ENCODE measurements at regions not wholly inside any gene's neighbourhood (a gene's known extent, or its start where the extent isn't known, plus 50 kb on each side); places are given as distances from the start of the nearest gene placed in this dataset.

GRCh38 chr10:58894929-58895328 lies 281.5 kb upstream of the PHYHIPL start:
- Histone ChIP-seq H3K4me2 (ENCODE audit: low read depth, low read length) (no peak overlapping the region), H3K56ac (ENCODE audit: extremely low read depth, insufficient read depth, low read length) (no peak overlapping the region), H4K91ac (ENCODE audit: insufficient read depth, low read depth, low read length) (no peak overlapping the region), H2BK15ac (ENCODE audit: low read depth, low read length) (no peak overlapping the region), H2BK120ac (ENCODE audit: low read depth, low read length) (no peak overlapping the region), H3K18ac (ENCODE audit: low read depth, low read length) (no peak overlapping the region), H2AFZ (replicated peaks; ENCODE audit: low read length, poor library complexity) (no peak overlapping the region), H2BK5ac (ENCODE audit: low read depth, low read length, poor library complexity, severe bottlenecking) (no peak overlapping the region), H3K4me1 (ENCODE audit: control insufficient read depth, insufficient read depth, low read length) (no peaks in the 10 kb centered on the region), H3K27ac (ENCODE audit: insufficient read depth, low read length) (no peak overlapping the region), H3K9me3 (ENCODE audit: control insufficient read depth, insufficient read depth, low read length) (no peaks in the 10 kb centered on the region), H2BK20ac (ENCODE audit: low read depth, low read length) (no peak overlapping the region), H3K9ac (ENCODE audit: low read depth, low read length) (no peak overlapping the region), H4K5ac (ENCODE audit: low read depth, low read length) (no peak overlapping the region), H2AK9ac (replicated peaks; ENCODE audit: low read depth, low read length, poor library complexity) (no peak overlapping the region), H3K27me3 (ENCODE audit: control insufficient read depth, insufficient read depth, low read length) (peaks cover 4% of the 10 kb centered on the region; the same call in 1 of the 2 replicates), H4K8ac (ENCODE audit: low read depth in 2 of 2, low read length in 2 of 2) (no peak overlapping the region), H3K23ac (ENCODE audit: low read depth, low read length) (no peak overlapping the region), H3K79me1 (ENCODE audit: low read depth in 1 of 2, low read length in 2 of 2) (no peaks in the 10 kb centered on the region), H3K14ac (replicated peaks; ENCODE audit: low read depth, low read length) (no peak overlapping the region), H3K4me3 (ENCODE audit: insufficient read depth, low read depth, low read length) (no peak overlapping the region), H4K20me1 (ENCODE audit: insufficient read depth, low read length) (no peaks in the 10 kb centered on the region), H3K9me1 (ENCODE audit: insufficient read depth, low read length) (no peaks in the 10 kb centered on the region), H3K4ac (ENCODE audit: low read depth, low read length) (no peak overlapping the region), H3K36me3 (ENCODE audit: control insufficient read depth, insufficient read depth, low read length) (no peaks in the 10 kb centered on the region), H2AK5ac (ENCODE audit: low read depth, low read length) (no peak overlapping the region)
- ChIA-PET POLR2A (ENCODE audit: unreplicated experiment) (no interaction called here), CTCF (interaction anchor here (0.5 to 0.9 kb wide), 2 partner anchors 17 to 929 kb away, joined by 3 read pairs; no protein-coding TSS in a partner anchor)
- ATAC-seq (ENCODE audit: low read depth) (no peak), DNase-seq (no peak)
- BruUV-seq (replicated peaks), result no TSS peak
- dilution Hi-C loops (cut with HindIII; ENCODE audit: low sequenced_read_pairs, unreplicated experiment), result no loop called here
- TF ChIP-seq, protein P1, sequence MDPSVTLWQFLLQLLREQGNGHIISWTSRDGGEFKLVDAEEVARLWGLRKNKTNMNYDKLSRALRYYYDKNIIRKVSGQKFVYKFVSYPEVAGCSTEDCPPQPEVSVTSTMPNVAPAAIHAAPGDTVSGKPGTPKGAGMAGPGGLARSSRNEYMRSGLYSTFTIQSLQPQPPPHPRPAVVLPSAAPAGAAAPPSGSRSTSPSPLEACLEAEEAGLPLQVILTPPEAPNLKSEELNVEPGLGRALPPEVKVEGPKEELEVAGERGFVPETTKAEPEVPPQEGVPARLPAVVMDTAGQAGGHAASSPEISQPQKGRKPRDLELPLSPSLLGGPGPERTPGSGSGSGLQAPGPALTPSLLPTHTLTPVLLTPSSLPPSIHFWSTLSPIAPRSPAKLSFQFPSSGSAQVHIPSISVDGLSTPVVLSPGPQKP (IDR thresholded peaks at IDR 0.05; ENCODE audit: borderline replicate concordance, low read depth, low read length), result no peak
- TF ChIP-seq POLR2A (IDR thresholded peaks at IDR 0.05; ENCODE audit: low read depth, low read length), result no peak
- TF ChIP-seq MAZ (IDR thresholded peaks at IDR 0.05; ENCODE audit: borderline replicate concordance, low read depth, low read length), result no peak
- no peak for TF ChIP-seq RCOR1 (IDR thresholded peaks at IDR 0.05; ENCODE audit: insufficient replicate concordance, low read length)
- no peak for TF ChIP-seq USF2 (IDR thresholded peaks at IDR 0.05; ENCODE audit: low read depth, low read length)
- no peak for TF ChIP-seq SMC3 (IDR thresholded peaks at IDR 0.05; ENCODE audit: low read depth, low read length)
- no peak for TF ChIP-seq CHD1 (IDR thresholded peaks at IDR 0.05; ENCODE audit: low read depth, low read length)
- no peak for TF ChIP-seq MXI1 (IDR thresholded peaks at IDR 0.05; ENCODE audit: borderline replicate concordance, low read depth, low read length)
- TF ChIP-seq CTCF (conservative IDR thresholded peaks at IDR 0.05; ENCODE audit: low read depth, low read length), result no peak
- no peak for TF ChIP-seq MAFK (IDR thresholded peaks at IDR 0.05; ENCODE audit: low read depth, low read length)
- intact Hi-C loops (cut with micrococcal nuclease), result no loop called here
- WGBS, 2 experiments (ENCODE audit: extremely low coverage in 2 of 2, insufficient read length in 1 of 2), result no CpG with 5 or more reads among the region's 2 CpGs
- in situ Hi-C loops (cut with MboI; ENCODE audit: low sequenced_read_pairs), result no loop called here
